ENCODE measurements at regions not wholly inside any gene's neighbourhood (a gene's known extent, or its start where the extent isn't known, plus 50 kb on each side); places are given as distances from the start of the nearest gene placed in this dataset.
"Not testable (repeated sequence)": the region's sequence is repeated elsewhere in the genome, so short reads cannot be mapped to it uniquely, and the experiment has no call there.

- no peak for DNase-seq
Observed at GRCh38 chr11:96520939-96521338, 131.1 kb downstream of the JRKL start.

DNA sequence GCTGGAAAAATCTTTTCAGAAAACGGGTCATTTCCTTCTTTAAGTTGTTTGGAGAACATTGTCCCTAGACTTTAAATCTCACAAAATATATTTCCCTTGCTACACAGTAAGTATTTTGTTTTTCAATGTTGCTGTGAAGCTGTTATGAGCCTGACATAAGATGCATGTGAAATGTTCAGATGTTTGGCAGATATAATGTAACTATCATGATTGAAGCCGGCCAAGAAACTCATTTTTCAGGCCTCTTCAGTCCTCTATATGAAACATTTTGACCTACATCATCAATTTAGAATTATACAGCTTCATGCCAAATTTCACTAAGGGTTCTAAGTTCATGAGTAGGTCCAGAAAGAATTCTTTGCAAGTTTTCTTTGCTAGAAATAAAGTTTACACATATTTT, 133.8 kb downstream of the JRKL start:
- no peak for DNase-seq

- no peak for DNase-seq
Observed at GRCh38 chr11:96524475-96524874, 134.7 kb downstream of the JRKL start.

GRCh38 chr11:96530473-96530872, 140.7 kb downstream of the JRKL start:
- DNase-seq: no peak

DNA sequence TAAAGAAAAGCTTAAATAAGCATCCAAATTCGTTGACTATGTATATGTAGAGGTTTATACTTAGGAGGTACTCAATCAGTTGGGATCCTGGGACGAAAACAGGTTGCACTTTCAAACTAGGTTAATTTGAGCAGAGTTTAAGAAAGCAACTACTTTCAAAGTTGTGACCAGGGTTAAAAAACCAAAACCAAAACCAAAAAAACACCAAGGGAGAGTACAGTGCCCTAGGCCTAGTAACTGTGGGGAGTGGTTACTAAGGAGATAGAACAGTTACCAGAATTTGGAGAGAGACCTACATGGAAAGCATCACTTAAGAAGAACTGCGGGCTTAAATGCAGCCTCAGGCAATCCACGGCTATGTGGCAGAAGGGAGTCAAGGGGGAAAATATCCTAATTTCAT, 148.3 kb downstream of the JRKL start:
- no peak for DNase-seq

DNA sequence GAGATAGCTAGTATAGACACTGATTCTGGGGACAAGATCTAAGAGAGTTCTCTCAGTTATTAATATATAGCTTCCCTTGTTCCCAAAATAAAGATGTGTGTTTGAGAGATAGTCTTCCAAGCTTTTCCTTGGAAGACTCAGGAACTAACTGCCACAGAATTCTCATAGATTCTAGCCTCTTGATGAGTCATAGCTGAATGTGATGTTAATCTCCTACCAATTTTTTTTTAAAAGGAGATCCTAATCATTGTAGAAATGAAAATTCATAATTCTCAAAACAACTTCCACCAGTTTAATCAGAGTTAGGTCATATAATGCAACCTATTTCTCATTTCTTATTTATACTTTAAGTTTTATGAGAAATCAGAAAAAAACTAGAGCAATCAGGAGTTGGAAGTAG, 148.8 kb downstream of the JRKL start:
- no peak for DNase-seq

- no peak for DNase-seq
Observed at GRCh38 chr11:96540875-96541274, 151.1 kb downstream of the JRKL start.

- DNase-seq: no peak
Observed at GRCh38 chr11:96543177-96543576, 153.4 kb downstream of the JRKL start.

GRCh38 chr11:96545192-96545591, 155.4 kb downstream of the JRKL start:
- not testable (repeated sequence) for DNase-seq

DNA sequence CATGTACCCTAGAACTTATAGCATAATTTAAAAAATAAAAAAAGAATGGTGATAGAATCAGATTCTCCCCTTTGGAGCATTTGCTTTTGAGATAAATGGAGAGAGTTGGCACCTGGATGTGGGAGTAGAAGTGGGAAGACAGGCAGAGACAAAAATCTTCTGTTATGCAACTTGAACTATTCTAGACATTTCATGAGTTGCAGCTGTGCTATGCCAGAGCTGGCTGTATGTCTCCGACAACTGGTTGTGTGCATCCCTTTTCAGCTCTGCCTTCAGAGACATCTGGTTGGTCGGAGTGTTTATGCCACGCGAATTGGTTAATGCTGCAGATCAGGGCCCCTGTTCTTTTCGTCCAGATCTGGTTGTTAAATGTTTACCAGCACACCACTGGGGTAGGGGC, 161.3 kb downstream of the JRKL start:
- DNase-seq: no peak

DNA sequence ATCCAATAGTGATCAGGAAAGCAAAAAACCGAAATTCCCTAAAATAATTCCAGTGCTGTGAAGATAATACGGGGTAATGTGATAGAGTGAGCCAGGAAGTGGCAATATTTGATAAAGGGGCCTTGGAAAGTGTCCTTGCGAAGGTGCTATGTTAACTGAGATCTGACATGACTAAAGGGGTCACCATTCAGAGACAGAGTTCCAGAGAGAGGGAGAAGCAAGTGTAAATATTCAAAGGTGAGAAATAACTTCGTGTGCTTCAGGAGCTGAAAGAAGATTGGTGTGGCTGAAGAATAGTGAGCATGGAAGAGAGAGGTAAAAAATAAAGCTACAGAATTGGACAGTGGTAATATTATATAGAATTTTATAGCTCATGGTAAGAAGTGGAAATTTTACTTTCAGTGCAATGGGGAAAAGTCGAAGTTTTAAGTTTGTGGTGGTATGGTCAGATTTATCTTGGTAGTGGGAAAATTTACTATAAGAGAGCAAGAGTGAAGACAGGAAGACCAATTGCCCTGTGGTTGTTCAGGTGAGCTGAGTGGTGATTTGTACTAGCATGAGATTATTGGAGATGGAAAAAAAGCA, 164.5 kb downstream of the JRKL start:
- peak; percentile 9 for DNase-seq

GRCh38 chr11:96555826-96556225, 166.0 kb downstream of the JRKL start:
- not testable (repeated sequence) for DNase-seq

GRCh38 chr11:96560727-96561126, 170.9 kb downstream of the JRKL start:
- not testable (repeated sequence) for DNase-seq

GRCh38 chr11:96567176-96567575, 177.4 kb downstream of the JRKL start:
- DNase-seq: peak; percentile 4

DNA sequence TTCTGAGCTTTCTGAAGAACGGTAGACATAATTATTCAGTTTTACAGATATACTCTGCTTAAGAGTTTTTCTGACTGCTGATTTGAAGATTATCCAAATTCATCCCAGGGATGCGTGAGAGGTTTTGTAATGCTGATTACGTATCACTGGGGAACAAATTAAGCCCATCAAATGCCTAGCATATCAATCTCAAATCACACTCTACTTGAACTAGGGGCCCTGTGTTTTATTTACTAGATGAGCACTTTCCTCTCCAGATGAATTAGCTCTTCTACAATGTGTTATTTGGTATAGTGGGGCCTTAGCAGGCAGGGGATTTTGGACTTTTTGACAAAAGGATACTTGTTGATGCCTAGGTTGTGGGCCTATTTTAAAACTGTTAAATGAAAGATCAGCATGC, 177.9 kb downstream of the JRKL start:
- no peak for DNase-seq

- no peak for DNase-seq
Observed at GRCh38 chr11:96576383-96576782, 186.6 kb downstream of the JRKL start.

- DNase-seq: no peak
Observed at GRCh38 chr11:96578379-96578778, 188.6 kb downstream of the JRKL start.

DNA sequence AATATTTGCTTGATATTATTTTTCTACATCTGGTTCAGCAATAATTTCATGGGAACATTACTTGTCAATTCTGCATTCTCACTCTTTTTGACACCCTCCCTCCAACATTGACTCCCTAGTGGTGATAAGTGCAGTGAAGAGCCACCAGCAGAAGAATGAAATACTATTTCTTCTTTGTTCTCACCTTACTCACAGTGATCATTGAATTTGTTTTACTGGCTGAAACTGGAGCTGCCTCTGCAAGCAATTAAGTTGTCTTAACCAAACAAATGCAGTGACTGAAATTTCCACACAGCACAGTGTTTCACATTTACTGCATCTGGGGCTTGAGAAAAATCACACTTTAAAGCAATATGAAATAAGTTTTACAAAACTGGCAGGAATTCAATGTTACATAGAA, 189.8 kb downstream of the JRKL start:
- no peak for DNase-seq

GRCh38 chr11:96580476-96581040, 190.7 kb downstream of the JRKL start:
- no peak for DNase-seq

DNA sequence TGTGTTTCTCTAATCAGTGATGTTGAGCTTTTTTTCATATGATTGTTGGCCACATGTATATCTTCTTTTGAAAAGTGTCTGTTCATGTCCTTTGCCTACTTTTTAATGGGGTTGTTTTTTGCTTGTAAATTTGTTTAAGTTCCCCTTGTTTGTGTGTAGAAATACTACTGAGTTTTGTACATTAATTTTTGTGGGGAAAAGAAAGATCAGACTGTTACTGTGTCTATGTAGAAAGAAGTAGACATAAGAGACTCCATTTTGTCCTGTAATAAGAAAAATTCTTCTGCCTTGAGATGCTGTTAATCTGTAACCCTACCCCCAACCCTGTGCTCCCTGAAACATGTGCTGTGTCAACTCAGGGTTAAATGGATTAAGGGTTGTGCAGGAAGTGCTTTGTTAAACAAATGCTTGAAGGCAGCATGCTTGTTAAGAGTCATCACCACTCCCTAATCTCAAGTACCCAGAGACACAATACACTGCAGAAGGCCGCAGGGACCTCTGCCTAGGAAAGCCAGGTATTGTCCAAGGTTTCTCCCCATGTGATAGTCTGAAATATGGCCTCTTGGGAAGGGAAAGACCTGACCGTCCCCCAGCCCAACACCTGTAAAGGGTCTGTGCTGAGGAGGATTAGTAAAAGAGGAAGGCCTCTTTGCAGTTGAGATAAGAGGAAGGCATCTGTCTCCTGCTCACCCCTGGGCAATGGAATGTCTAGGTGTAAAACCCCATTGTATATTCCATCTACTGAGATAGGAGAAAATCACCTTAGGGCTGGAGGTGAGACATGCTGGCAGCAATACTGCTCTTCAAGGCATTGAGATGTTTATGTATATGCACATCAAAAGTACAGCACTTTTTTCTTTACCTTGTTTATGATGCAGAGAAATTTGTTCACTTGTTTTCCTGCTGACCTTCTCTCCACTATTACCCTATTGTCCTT, 196.4 kb downstream of the JRKL start:
- not testable (repeated sequence) for DNase-seq

DNA sequence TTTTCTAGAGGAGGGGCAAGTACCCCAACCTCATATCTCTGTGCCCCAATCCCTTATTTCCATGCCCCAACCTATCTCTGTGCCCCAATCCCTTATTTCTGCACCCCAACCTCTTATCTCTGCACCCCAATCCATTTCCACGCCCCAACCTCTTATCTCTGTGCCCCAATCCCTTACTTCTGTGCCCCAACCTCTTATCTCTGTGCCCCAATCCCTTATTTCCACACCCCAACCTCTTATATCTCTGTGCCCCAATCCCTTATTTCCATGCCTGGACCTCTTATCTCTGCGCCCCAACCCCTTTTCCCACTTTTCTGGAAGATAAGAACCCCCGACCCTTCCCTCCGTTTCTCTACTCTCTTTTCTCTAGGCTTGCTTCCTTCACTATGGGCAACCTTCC, 199.0 kb downstream of the JRKL start:
- DNase-seq: not testable (repeated sequence)

DNA sequence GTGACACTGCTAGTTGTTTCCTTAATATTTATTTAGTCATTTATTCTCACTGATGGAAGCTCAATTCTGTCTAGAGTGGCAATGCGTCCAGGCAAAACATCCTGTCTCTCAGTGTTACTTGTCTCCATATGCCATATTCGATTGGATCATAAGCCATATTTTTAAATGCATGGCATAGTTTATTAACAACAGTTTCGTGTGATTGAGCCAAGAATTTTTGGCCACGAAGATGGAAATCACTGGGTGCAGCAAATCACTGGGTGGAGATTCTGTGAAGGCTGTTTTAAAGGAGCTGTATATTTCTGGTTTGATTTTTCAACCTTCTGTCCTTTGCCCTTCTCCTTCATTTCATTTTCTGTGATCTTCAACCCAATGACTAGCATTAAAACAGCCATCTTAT, 205.2 kb downstream of the JRKL start:
- no peak for DNase-seq

GRCh38 chr11:96607864-96608558, 218.2 kb downstream of the JRKL start:
- DNase-seq: no peak
